Karpas-422 (cell line): ENCODE measurements at regions not wholly inside any gene's neighbourhood (a gene's known extent, or its start where the extent isn't known, plus 50 kb on each side); places are given as distances from the start of the nearest gene placed in this dataset.
"Not testable (repeated sequence)": the region's sequence is repeated elsewhere in the genome, so short reads cannot be mapped to it uniquely, and the experiment has no call there.

Source experiments
- DNase-seq: peaks from one replicate; pipeline ENCODE4 v3.0.0-alpha.2; 2015
- H2AFZ ChIP-seq: fragments of 200-600 bp; sonication (generic); 2 replicates; pipeline ENCODE4 v1.6.1; 2014; ENCODE audit warnings: antibody characterized with exemption, low read length, mixed read lengths
- H3K27ac ChIP-seq: fragments of 200-600 bp; sonication (generic); 2 replicates; pipeline ENCODE4 v1.5.1; 2014; ENCODE audit warnings: mild to moderate bottlenecking, low read length, moderate library complexity
- H3K27me3 ChIP-seq: fragments of 200-600 bp; sonication (generic); 2 replicates; pipeline ENCODE4 v1.6.1; 2014; ENCODE audit warnings: low read length, mixed read lengths
- H3K36me3 ChIP-seq: fragments of 200-600 bp; sonication (generic); 2 replicates; pipeline ENCODE4 v1.6.1; 2014; ENCODE audit warnings: low read length, mixed read lengths; ENCODE audit not compliant: insufficient read depth
- H3K4me1 ChIP-seq: fragments of 200-600 bp; sonication (generic); 2 replicates; pipeline ENCODE4 v1.6.1; 2014; ENCODE audit warnings: mild to moderate bottlenecking, low read length, mixed read lengths
- H3K4me2 ChIP-seq: fragments of 200-600 bp; sonication (generic); 2 replicates; pipeline ENCODE4 v1.6.1; 2014; ENCODE audit warnings: low read length, low read depth, mild to moderate bottlenecking; ENCODE audit not compliant: poor library complexity, severe bottlenecking
- H3K4me3 ChIP-seq: fragments of 200-600 bp; sonication (generic); 2 replicates; pipeline ENCODE4 v1.5.1; 2014; ENCODE audit warnings: mild to moderate bottlenecking, antibody characterized with exemption, low read length, mixed read lengths
- H3K79me2 ChIP-seq: fragments of 200-600 bp; sonication (generic); 2 replicates; pipeline ENCODE4 v1.6.1; 2014; ENCODE audit warnings: mild to moderate bottlenecking, low read length, mixed read lengths
- H3K9ac ChIP-seq: fragments of 200-600 bp; sonication (generic); 2 replicates; pipeline ENCODE4 v1.6.0; 2014; ENCODE audit warnings: low read length
- H3K9me2 ChIP-seq: fragments of 200-600 bp; sonication (generic), shearing (Covaris generic); replicated peaks from 2 replicates; pipeline ENCODE4 v1.6.0; 2014; ENCODE audit warnings: mild to moderate bottlenecking, low read length, moderate library complexity; ENCODE audit not compliant: insufficient read depth
- H3K9me3 ChIP-seq: fragments of 300-700, 200-600 bp; sonication (generic); 2 replicates; pipeline ENCODE4 v1.6.1; 2014; ENCODE audit warnings: low read length, mixed read lengths
- H4K20me1 ChIP-seq: fragments of 200-600 bp; sonication (generic); 2 replicates; pipeline ENCODE4 v1.6.1; 2014; ENCODE audit warnings: mild to moderate bottlenecking, antibody characterized with exemption, low read length, low read depth; ENCODE audit not compliant: insufficient read depth

DNA sequence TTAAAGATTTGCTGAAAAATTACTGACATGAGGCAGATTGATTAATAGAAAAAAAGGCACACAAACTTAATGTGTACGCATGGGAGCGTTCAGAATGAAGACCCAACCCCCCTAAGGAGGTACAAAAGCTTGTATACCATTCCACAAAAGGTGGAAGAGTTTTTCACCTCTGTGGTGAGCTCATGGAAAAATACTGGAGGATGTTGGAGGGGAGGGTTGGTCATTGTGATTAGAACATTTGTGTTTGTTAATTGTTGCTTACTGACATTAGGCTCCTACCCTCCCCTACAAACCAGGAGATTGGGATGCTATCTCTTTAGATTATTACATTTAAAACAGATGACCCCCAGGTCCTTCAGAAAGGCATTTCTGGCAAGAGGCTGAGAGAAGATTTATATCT is 1973.3 kb downstream of the OLFM4 start:
- Histone ChIP-seq H4K20me1 (no peaks in the 10 kb centered on the region), H3K9me3 (peaks cover 17% of the 10 kb centered on the region), H3K36me3 (no peaks in the 10 kb centered on the region), H2AFZ (no peak overlapping the region), H3K27ac (no peak overlapping the region), H3K9ac (no peak overlapping the region), H3K4me2 (no peak overlapping the region), H3K9me2 (no peaks in the 10 kb centered on the region), H3K4me3 (no peak overlapping the region), H3K27me3 (no peaks in the 10 kb centered on the region), H3K79me2 (no peaks in the 10 kb centered on the region), H3K4me1 (no peaks in the 10 kb centered on the region)
- no peak for DNase-seq

- Histone ChIP-seq H3K36me3 (no peaks in the 10 kb centered on the region), H3K79me2 (no peaks in the 10 kb centered on the region), H3K9ac (no peak overlapping the region), H3K4me1 (no peaks in the 10 kb centered on the region), H4K20me1 (no peaks in the 10 kb centered on the region), H3K9me2 (no peaks in the 10 kb centered on the region), H3K27ac (no peak overlapping the region), H3K9me3 (peaks cover 15% of the 10 kb centered on the region), H2AFZ (no peak overlapping the region), H3K4me2 (no peak overlapping the region), H3K4me3 (no peak overlapping the region), H3K27me3 (no peaks in the 10 kb centered on the region)
- no peak for DNase-seq
Observed at GRCh38 chr13:55007681-55008080, 1979.1 kb downstream of the OLFM4 start.

DNA sequence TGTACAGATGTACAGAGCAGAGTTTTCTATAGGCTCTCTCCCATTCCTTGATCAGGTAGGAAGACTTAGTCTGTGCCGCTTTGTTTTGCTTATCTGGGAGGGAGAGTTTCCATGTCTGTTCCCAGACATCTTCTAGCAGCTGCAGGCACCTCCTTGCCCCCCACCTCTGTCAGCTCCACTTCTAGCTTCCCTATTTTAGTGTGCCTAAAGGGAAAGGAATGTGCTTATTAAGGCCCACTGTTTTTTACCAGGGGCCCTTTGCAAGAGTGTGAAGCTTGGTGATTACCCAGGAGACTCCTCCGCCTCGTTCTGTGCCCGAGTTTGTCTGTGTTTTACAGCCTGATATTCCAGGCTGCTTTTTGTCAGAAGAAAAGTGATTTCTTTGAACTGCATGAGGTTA is 1984.4 kb downstream of the OLFM4 start:
- no peak overlapping the region for H3K4me3 ChIP-seq
- H3K79me2 ChIP-seq: no peaks in the 10 kb centered on the region
- H3K27me3 ChIP-seq: no peaks in the 10 kb centered on the region
- DNase-seq: no peak
- no peak overlapping the region for H3K4me2 ChIP-seq
- no peaks in the 10 kb centered on the region for H3K9me2 ChIP-seq
- no peak overlapping the region for H3K9ac ChIP-seq
- H3K9me3 ChIP-seq: peaks cover 39% of the 10 kb centered on the region
- no peak overlapping the region for H2AFZ ChIP-seq
- no peaks in the 10 kb centered on the region for H4K20me1 ChIP-seq
- no peak overlapping the region for H3K27ac ChIP-seq
- no peaks in the 10 kb centered on the region for H3K4me1 ChIP-seq
- H3K36me3 ChIP-seq: no peaks in the 10 kb centered on the region

- Histone ChIP-seq H3K27me3 (no peaks in the 10 kb centered on the region), H4K20me1 (no peaks in the 10 kb centered on the region), H3K27ac (no peak overlapping the region), H3K4me1 (no peaks in the 10 kb centered on the region), H3K4me3 (no peak overlapping the region), H3K9ac (no peak overlapping the region), H3K9me2 (no peaks in the 10 kb centered on the region), H3K79me2 (no peaks in the 10 kb centered on the region), H3K36me3 (no peaks in the 10 kb centered on the region), H2AFZ (no peak overlapping the region), H3K4me2 (no peak overlapping the region), H3K9me3 (peaks cover 47% of the 10 kb centered on the region)
- no peak for DNase-seq
Observed at GRCh38 chr13:55029280-55029679, 2000.7 kb downstream of the OLFM4 start.

GRCh38 chr13:55038230-55038629 is 2009.6 kb downstream of the OLFM4 start:
- no peak overlapping the region for H3K27ac ChIP-seq
- H2AFZ ChIP-seq: no peak overlapping the region
- H3K4me2 ChIP-seq: no peak overlapping the region

GRCh38 chr13:55053891-55054550 is 2025.4 kb downstream of the OLFM4 start:
- not testable (repeated sequence) for H3K79me2 ChIP-seq, H3K9ac ChIP-seq, H2AFZ ChIP-seq, H3K36me3 ChIP-seq, H3K4me3 ChIP-seq, H4K20me1 ChIP-seq, H3K27ac ChIP-seq, H3K27me3 ChIP-seq, DNase-seq, H3K9me2 ChIP-seq, H3K4me1 ChIP-seq, H3K4me2 ChIP-seq
- peaks cover 12% of the 10 kb centered on the region for H3K9me3 ChIP-seq

More at GRCh38 chr13:55038230-55038629, 2009.6 kb downstream of the OLFM4 start:
- peaks cover 30% of the 10 kb centered on the region for H3K9me3 ChIP-seq
- H3K9me2 ChIP-seq: no peaks in the 10 kb centered on the region
- no peaks in the 10 kb centered on the region for H3K79me2 ChIP-seq
- H3K36me3 ChIP-seq: no peaks in the 10 kb centered on the region
- H3K9ac ChIP-seq: no peak overlapping the region
- H4K20me1 ChIP-seq: no peaks in the 10 kb centered on the region
- H3K4me3 ChIP-seq: no peak overlapping the region
- H3K4me1 ChIP-seq: no peaks in the 10 kb centered on the region
- H3K27me3 ChIP-seq: no peaks in the 10 kb centered on the region
- no peak for DNase-seq

DNA sequence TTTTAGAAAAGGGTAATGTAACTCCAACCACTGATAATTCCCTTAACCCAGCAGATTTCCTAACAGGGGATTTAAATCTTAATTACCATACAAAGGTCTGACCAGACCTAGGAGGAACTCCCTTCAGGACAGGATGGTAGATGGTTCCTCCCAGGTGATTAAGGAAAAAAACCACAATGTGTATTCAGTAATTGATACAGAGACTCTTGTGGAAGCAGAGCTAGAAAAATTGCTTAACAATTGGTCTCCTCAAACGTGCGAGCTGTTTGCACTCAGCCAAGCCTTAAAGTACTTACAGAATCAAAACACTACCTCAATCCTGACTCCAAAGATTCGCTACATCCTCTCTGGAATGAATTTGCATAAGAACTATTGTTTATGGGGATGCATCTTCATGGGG is 2027.1 kb downstream of the OLFM4 start:
- H3K9ac ChIP-seq, H3K4me2 ChIP-seq, H3K4me3 ChIP-seq, H3K27ac ChIP-seq, H4K20me1 ChIP-seq, DNase-seq, H3K27me3 ChIP-seq, H3K4me1 ChIP-seq, H3K9me2 ChIP-seq, H3K79me2 ChIP-seq, H3K36me3 ChIP-seq, H2AFZ ChIP-seq, H3K9me3 ChIP-seq: not testable (repeated sequence)

GRCh38 chr13:55062662-55063061 is 2034.0 kb downstream of the OLFM4 start:
- Histone ChIP-seq H3K9me2 (no peaks in the 10 kb centered on the region), H3K79me2 (no peaks in the 10 kb centered on the region), H3K9ac (no peak overlapping the region), H3K4me1 (no peaks in the 10 kb centered on the region), H3K4me2 (no peak overlapping the region), H3K36me3 (no peaks in the 10 kb centered on the region), H3K9me3 (peaks cover 10% of the 10 kb centered on the region; the same call in 1 of the 2 replicates), H2AFZ (no peak overlapping the region), H3K4me3 (no peak overlapping the region), H4K20me1 (no peaks in the 10 kb centered on the region), H3K27me3 (no peaks in the 10 kb centered on the region), H3K27ac (no peak overlapping the region)
- no peak for DNase-seq

DNA sequence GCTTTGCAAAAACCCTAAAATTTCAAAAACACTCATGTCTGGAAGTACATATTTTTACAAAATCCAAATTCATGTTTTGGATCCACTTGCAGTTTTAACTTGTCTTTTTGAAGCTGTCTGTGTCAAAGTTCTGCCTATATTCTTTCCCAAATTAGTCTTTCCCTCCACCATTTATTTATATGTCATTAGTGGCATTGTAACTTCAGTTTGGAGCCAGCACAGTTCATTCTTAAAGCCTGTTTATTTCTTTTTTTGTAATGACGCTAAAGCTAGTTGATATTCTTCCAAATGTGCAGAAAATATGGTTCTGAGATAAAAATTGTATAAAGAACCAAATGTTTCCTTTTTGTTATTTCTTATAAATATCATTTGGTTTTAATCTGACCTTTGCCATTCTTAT is 2039.3 kb downstream of the OLFM4 start:
- Histone ChIP-seq H3K4me2 (no peak overlapping the region), H3K27me3 (no peaks in the 10 kb centered on the region), H3K9me2 (no peaks in the 10 kb centered on the region), H3K4me3 (no peak overlapping the region), H3K27ac (no peak overlapping the region), H3K9ac (no peak overlapping the region), H3K4me1 (no peaks in the 10 kb centered on the region), H3K79me2 (no peaks in the 10 kb centered on the region), H3K36me3 (no peaks in the 10 kb centered on the region), H2AFZ (no peak overlapping the region), H3K9me3 (peaks cover 25% of the 10 kb centered on the region), H4K20me1 (no peaks in the 10 kb centered on the region)
- DNase-seq: no peak
